ENCODE measurements at regions not wholly inside any gene's neighbourhood (a gene's known extent, or its start where the extent isn't known, plus 50 kb on each side); places are given as distances from the start of the nearest gene placed in this dataset.

- intact Hi-C loops (cut with DNase I) = no loop called here
- H3K27me3 ChIP-seq = peaks cover 6% of the 10 kb centered on the region
- no peak overlapping the region for H3K4me3 ChIP-seq
- H3K36me3 ChIP-seq = no peaks in the 10 kb centered on the region
- ATAC-seq (no peak), DNase-seq (no peak)
- no peak for TF ChIP-seq CTCF (IDR thresholded peaks at IDR 0.05)
- H3K9me3 ChIP-seq = no peaks in the 10 kb centered on the region
- H3K4me1 ChIP-seq = no peaks in the 10 kb centered on the region
- no peak overlapping the region for H3K27ac ChIP-seq
Observed at GRCh38 chr15:98455904-98456303, 192.4 kb upstream of the IGF1R start.

DNA sequence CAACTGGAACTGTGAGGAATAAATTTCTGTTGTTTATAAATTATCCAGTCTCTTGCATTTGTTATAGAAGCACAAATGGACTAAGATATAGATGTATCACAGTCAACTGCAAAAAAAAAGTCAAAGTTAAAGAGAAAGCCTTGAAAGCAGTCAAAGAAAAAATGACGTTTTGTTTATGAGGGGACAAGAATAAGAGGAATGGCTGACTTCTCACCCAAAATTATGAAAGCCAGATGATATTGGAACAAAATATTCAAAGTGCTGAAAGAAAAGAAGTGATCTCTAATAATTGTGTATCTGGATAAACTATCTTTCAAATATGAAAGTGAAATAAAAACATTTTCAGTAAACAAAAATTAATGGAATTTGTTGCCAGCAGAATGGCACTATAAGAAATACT lies 171.8 kb upstream of the IGF1R start:
- no peaks in the 10 kb centered on the region for H3K4me1 ChIP-seq
- H3K36me3 ChIP-seq = no peaks in the 10 kb centered on the region
- H3K4me3 ChIP-seq = no peak overlapping the region
- DNase-seq (no peak), ATAC-seq (no peak)
- no peak overlapping the region for H3K27ac ChIP-seq
- intact Hi-C loops (cut with DNase I) = no loop called here
- TF ChIP-seq CTCF (IDR thresholded peaks at IDR 0.05) = no peak
- H3K27me3 ChIP-seq = no peaks in the 10 kb centered on the region
- peaks cover 7% of the 10 kb centered on the region for H3K9me3 ChIP-seq

DNA sequence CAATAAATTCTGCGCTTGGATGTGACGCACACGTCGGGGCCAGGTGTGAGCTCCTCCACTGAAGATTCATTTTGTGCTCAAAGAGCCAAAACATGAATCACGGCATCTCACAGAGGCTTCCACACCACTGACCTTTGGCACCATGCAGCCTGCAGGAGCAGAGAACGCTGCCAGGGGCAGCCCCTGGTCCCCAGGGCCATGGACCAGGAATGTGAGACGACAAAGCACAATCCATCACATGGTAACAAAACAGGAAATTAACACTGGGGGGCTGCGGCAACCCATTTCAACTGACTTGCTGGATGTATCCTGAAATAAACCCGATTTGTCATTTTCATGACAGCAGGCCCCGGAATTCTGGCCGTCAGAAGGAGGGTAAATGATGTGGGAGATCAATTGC lies 167.5 kb upstream of the IGF1R start:
- no peaks in the 10 kb centered on the region for H3K36me3 ChIP-seq
- H3K4me3 ChIP-seq = no peak overlapping the region
- ATAC-seq = no peak
- H3K27ac ChIP-seq = no peak overlapping the region
- intact Hi-C loops (cut with DNase I) = no loop called here
- H3K4me1 ChIP-seq = no peaks in the 10 kb centered on the region
- peaks cover 7% of the 10 kb centered on the region for H3K9me3 ChIP-seq
- no peak for DNase-seq
- H3K27me3 ChIP-seq = no peaks in the 10 kb centered on the region
- no peak for TF ChIP-seq CTCF (IDR thresholded peaks at IDR 0.05)

DNA sequence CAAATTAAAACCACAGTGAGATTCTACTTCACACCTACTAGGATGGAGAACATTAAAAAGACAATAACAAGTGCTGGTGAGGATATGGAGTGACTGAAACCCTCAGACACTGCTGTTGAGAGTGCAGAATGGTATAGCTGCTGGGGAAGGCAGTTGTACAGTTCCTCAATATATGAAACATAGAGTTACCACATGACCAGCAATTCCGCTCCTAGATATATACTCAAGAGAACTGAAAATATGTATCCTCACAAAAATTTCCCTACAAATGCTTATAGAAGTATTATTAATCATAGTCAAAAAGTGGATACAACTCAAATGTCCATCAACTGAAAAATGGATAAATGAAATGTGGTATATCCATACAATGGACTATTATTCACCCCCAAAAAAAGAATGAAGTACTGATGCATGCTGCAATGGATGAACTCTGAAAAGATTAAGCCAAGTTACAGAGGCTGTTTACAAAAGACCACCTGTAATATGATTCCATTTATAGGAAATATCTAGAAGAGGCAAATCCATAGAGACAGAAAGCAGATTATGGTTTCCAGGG lies 164.7 kb upstream of the IGF1R start:
- ATAC-seq (no peak), DNase-seq (no peak)
- no peak for TF ChIP-seq CTCF (IDR thresholded peaks at IDR 0.05)
- Histone ChIP-seq H3K9me3 (no peaks in the 10 kb centered on the region), H3K4me3 (no peak overlapping the region), H3K27ac (no peak overlapping the region), H3K27me3 (no peaks in the 10 kb centered on the region), H3K36me3 (no peaks in the 10 kb centered on the region), H3K4me1 (no peaks in the 10 kb centered on the region)
- intact Hi-C loops (cut with DNase I) = no loop called here

GRCh38 chr15:98484914-98485313 lies 163.4 kb upstream of the IGF1R start:
- intact Hi-C loops (cut with DNase I) = no loop called here
- no peak for TF ChIP-seq CTCF (IDR thresholded peaks at IDR 0.05)
- Histone ChIP-seq H3K9me3 (no peaks in the 10 kb centered on the region), H3K27ac (no peak overlapping the region), H3K4me1 (no peaks in the 10 kb centered on the region), H3K36me3 (no peaks in the 10 kb centered on the region), H3K27me3 (no peaks in the 10 kb centered on the region), H3K4me3 (no peak overlapping the region)
- DNase-seq (no peak), ATAC-seq (no peak)

DNA sequence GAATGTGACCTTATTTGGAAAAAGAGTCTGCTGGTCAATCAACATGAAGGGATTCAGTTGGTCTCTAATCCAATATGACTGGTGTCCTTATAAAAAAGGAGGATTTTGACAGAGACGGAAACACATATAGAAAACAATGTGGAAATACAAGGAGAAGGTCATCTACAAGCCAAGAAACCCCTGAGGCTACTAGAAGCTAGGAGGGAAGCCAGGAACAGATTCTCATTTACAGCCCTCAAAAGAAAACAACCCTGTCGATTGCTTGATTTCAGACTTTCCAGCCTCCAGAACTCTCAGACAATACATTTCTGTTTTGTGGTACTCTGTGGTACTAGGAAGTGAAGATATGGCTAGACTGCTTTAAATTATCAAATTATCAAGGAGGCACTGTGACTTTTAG lies 162.9 kb upstream of the IGF1R start:
- intact Hi-C loops (cut with DNase I) = no loop called here
- no peaks in the 10 kb centered on the region for H3K27me3 ChIP-seq
- no peak overlapping the region for H3K4me3 ChIP-seq
- H3K9me3 ChIP-seq = no peaks in the 10 kb centered on the region
- ATAC-seq (no peak), DNase-seq (no peak)
- H3K4me1 ChIP-seq = no peaks in the 10 kb centered on the region
- H3K36me3 ChIP-seq = no peaks in the 10 kb centered on the region
- no peak overlapping the region for H3K27ac ChIP-seq
- no peak for TF ChIP-seq CTCF (IDR thresholded peaks at IDR 0.05)
